HCT116 (cell line): ENCODE measurements at regions not wholly inside any gene's neighbourhood (a gene's known extent, or its start where the extent isn't known, plus 50 kb on each side); places are given as distances from the start of the nearest gene placed in this dataset.

Experiments
- ATAC-seq: fragments of 200-7000 bp; cut with Tn5 transposase; 2 replicates; pipeline ENCODE4 v1.9.1; 2020; ENCODE audit warnings: mild to moderate bottlenecking, moderate library complexity
- BruUV-seq: library from RNA; stranded (reverse); fragments of 400-500 nt; replicated peaks from 2 replicates; lab custom pipeline; 2021; lab: Mats Ljungman, UMichigan
- CTCF ChIA-PET: fragments of 300-600 bp; sonication (Branson Sonifier 250); formaldehyde crosslinking; loops from one replicate; lab custom pipeline; 2021; ENCODE audit warnings: antibody characterized with exemption; lab: Charles Lee
- POLR2A ChIA-PET: fragments of 300-600, 350-600 bp; sonication (Branson Sonifier 250); formaldehyde crosslinking; loops from one replicate; lab custom pipeline; 2021; ENCODE audit warnings: antibody characterized with exemption; lab: Charles Lee
- RAD21 ChIA-PET, 2 experiments: fragments of 300-600 bp; sonication (Branson Sonifier 250); formaldehyde crosslinking; loops; one replicate each; lab custom pipeline; 2023; ENCODE audit warnings: low total read pairs in 2 of 2; ENCODE audit not compliant: uncharacterized antibody in 2 of 2, unreplicated experiment in 2 of 2, low non-redundant PET in 1 of 2; lab: Charles Lee
- DNase-seq: peaks from one replicate; pipeline ENCODE4 v3.0.0-alpha.2; 2010; ENCODE audit warnings: low read depth, low spot score
- H2AFZ ChIP-seq: fragments of 200-600 bp; shearing (Covaris generic), sonication (generic); 2 replicates; pipeline ENCODE4 v1.6.1; 2017; ENCODE audit warnings: low read depth, mixed run types, mixed read lengths, antibody characterized with exemption, low read length; ENCODE audit not compliant: poor library complexity, severe bottlenecking
- H3K27ac ChIP-seq: 2 replicates; pipeline ENCODE4 v1.5.1; 2012; ENCODE audit warnings: low read depth, low read length
- H3K27me3 ChIP-seq: fragments of 200-600 bp; sonication (generic); 2 replicates; pipeline ENCODE4 v1.6.1; 2016; ENCODE audit warnings: mixed run types, low read length, mixed read lengths; ENCODE audit not compliant: insufficient read depth
- H3K36me3 ChIP-seq, 2 experiments: fragments of 200-500 bp in 1 of 2; fragments of 200-600 bp in 1 of 2; sonication (Bioruptor generic) in 1 of 2; sonication (generic) in 1 of 2; 2 replicates each; pipeline versions ENCODE4 v1.5.1 to v1.6.1; 2014 to 2016; ENCODE audit warnings: low read length in 2 of 2, inconsistent platforms in 1 of 2, mixed read lengths in 1 of 2, mixed run types in 1 of 2; ENCODE audit not compliant: insufficient read depth in 2 of 2, control insufficient read depth in 1 of 2
- H3K4me1 ChIP-seq, 2 experiments: fragments of 200-600 bp in 1 of 2; sonication (generic) in 1 of 2; 2 replicates each; pipeline versions ENCODE4 v1.5.1 to v1.6.1; 2012 to 2017; ENCODE audit warnings: low read length in 2 of 2, inconsistent platforms in 1 of 2, mild to moderate bottlenecking in 1 of 2, mixed read lengths in 1 of 2, mixed run types in 1 of 2, moderate library complexity in 1 of 2; ENCODE audit not compliant: insufficient read depth in 2 of 2, control insufficient read depth in 1 of 2
- H3K4me2 ChIP-seq: fragments of 200-600 bp; sonication (generic); 2 replicates; pipeline ENCODE4 v1.6.1; 2017; ENCODE audit warnings: mixed run types, low read length, mixed read lengths
- H3K4me3 ChIP-seq, 2 experiments: fragments of 200-600 bp in 1 of 2; sonication (generic) in 1 of 2; replicated peaks in 1 of 2; 2 replicates each; pipeline ENCODE4 v1.5.1; 2011 to 2016; ENCODE audit warnings: low read length in 2 of 2, control low read depth in 1 of 2, low read depth in 1 of 2, mild to moderate bottlenecking in 1 of 2, mixed read lengths in 1 of 2, mixed run types in 1 of 2
- H3K79me2 ChIP-seq: fragments of 200-600 bp; sonication (generic); 2 replicates; pipeline ENCODE4 v1.6.1; 2017; ENCODE audit warnings: mild to moderate bottlenecking, mixed run types, low read length, moderate library complexity, mixed read lengths; ENCODE audit not compliant: insufficient read depth
- H3K9ac ChIP-seq: fragments of 200-600 bp; sonication (generic); 2 replicates; pipeline ENCODE4 v1.6.1; 2016; ENCODE audit warnings: low read length, mixed read lengths
- H3K9me2 ChIP-seq: fragments of 200-600 bp; sonication (generic), shearing (Covaris generic); 2 replicates; pipeline ENCODE4 v1.6.1; 2017; ENCODE audit warnings: mixed run types, mild to moderate bottlenecking, moderate library complexity; ENCODE audit not compliant: insufficient read depth
- H3K9me3 ChIP-seq, 2 experiments: fragments of 200-500 bp in 1 of 2; fragments of 200-600 bp in 1 of 2; sonication (Bioruptor generic) in 1 of 2; sonication (generic) in 1 of 2; 2 replicates each; pipeline ENCODE4 v1.6.1; 2014 to 2017; ENCODE audit warnings: low read length in 2 of 2, mixed read lengths in 2 of 2, inconsistent platforms in 1 of 2, low read depth in 1 of 2, mild to moderate bottlenecking in 1 of 2, mixed run types in 1 of 2, moderate library complexity in 1 of 2; ENCODE audit not compliant: control insufficient read depth in 1 of 2, insufficient read depth in 1 of 2
- H4K20me1 ChIP-seq: fragments of 200-600 bp; sonication (generic), shearing (Covaris generic); 2 replicates; pipeline ENCODE4 v1.6.1; 2017; ENCODE audit warnings: mixed run types, mild to moderate bottlenecking, moderate library complexity; ENCODE audit not compliant: insufficient read depth
- ATF3 ChIP-seq: IDR thresholded peaks from 2 replicates; pipeline ENCODE4 v1.6.1; 2012
- CBX3 ChIP-seq: IDR thresholded peaks from 2 replicates; pipeline ENCODE4 v1.6.1; 2012; ENCODE audit warnings: low read depth
- EGR1 ChIP-seq: IDR thresholded peaks from 2 replicates; pipeline ENCODE4 v1.6.1; 2012; ENCODE audit warnings: low read depth
- ELF1 ChIP-seq: IDR thresholded peaks from 2 replicates; pipeline ENCODE4 v1.6.1; 2012; ENCODE audit warnings: low read depth, borderline replicate concordance
- POLR2AphosphoS5 ChIP-seq: IDR thresholded peaks from 2 replicates; pipeline ENCODE4 v1.6.1; 2011; ENCODE audit warnings: mild to moderate bottlenecking, low read depth, low read length, moderate library complexity
- SIN3A ChIP-seq: IDR thresholded peaks from 2 replicates; pipeline ENCODE4 v1.6.1; 2012; ENCODE audit warnings: low read depth
- SP1 ChIP-seq: IDR thresholded peaks from 2 replicates; pipeline ENCODE4 v1.6.1; 2012; ENCODE audit warnings: low read depth
- TCF7L2 ChIP-seq: IDR thresholded peaks from 2 replicates; pipeline ENCODE4 v1.7.0; 2011; ENCODE audit warnings: borderline replicate concordance, inconsistent platforms; ENCODE audit not compliant: insufficient read depth, insufficient read length; ENCODE audit errors: extremely low read depth
- intact Hi-C: fragments of 100-400 bp; cut with micrococcal nuclease; formaldehyde crosslinking; loops from 2 replicates; pipeline ENCODE4 v1.10.0; 2022
- TF ChIP-seq, protein P1 (sequence below), 3 experiments: fragments of 200-600 bp in 1 of 3; sonication (generic) in 1 of 3; IDR thresholded peaks in 2 of 3; conservative IDR thresholded peaks in 1 of 3; 2 replicates each; pipeline ENCODE4 v1.5.1; 2012 to 2017; ENCODE audit warnings: low read depth in 2 of 3, low read length in 2 of 3, antibody characterized with exemption in 1 of 3, borderline replicate concordance in 1 of 3, control low read depth in 1 of 3, mild to moderate bottlenecking in 1 of 3, mixed read lengths in 1 of 3, mixed run types in 1 of 3, moderate library complexity in 1 of 3; ENCODE audit not compliant: insufficient read depth in 1 of 3
- TF ChIP-seq, protein P2 (sequence below): IDR thresholded peaks from 2 replicates; pipeline ENCODE4 v1.6.1; 2011; ENCODE audit warnings: mild to moderate bottlenecking, low read length, moderate library complexity; ENCODE audit not compliant: insufficient replicate concordance; ENCODE audit errors: extremely low read depth

GRCh38 chr1:188314557-188315137 lies 1485.9 kb downstream of the PLA2G4A start (continued):
- TF ChIP-seq, protein P1, sequence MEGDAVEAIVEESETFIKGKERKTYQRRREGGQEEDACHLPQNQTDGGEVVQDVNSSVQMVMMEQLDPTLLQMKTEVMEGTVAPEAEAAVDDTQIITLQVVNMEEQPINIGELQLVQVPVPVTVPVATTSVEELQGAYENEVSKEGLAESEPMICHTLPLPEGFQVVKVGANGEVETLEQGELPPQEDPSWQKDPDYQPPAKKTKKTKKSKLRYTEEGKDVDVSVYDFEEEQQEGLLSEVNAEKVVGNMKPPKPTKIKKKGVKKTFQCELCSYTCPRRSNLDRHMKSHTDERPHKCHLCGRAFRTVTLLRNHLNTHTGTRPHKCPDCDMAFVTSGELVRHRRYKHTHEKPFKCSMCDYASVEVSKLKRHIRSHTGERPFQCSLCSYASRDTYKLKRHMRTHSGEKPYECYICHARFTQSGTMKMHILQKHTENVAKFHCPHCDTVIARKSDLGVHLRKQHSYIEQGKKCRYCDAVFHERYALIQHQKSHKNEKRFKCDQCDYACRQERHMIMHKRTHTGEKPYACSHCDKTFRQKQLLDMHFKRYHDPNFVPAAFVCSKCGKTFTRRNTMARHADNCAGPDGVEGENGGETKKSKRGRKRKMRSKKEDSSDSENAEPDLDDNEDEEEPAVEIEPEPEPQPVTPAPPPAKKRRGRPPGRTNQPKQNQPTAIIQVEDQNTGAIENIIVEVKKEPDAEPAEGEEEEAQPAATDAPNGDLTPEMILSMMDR (IDR thresholded peaks at IDR 0.05 in 2 of 3, conservative IDR thresholded peaks at IDR 0.05 in 1 of 3; ENCODE audit: borderline replicate concordance in 1 of 3, insufficient read depth in 1 of 3, low read depth in 2 of 3, low read length in 2 of 3): no peak
- TF ChIP-seq POLR2AphosphoS5: no peak
- TF ChIP-seq, protein P2, sequence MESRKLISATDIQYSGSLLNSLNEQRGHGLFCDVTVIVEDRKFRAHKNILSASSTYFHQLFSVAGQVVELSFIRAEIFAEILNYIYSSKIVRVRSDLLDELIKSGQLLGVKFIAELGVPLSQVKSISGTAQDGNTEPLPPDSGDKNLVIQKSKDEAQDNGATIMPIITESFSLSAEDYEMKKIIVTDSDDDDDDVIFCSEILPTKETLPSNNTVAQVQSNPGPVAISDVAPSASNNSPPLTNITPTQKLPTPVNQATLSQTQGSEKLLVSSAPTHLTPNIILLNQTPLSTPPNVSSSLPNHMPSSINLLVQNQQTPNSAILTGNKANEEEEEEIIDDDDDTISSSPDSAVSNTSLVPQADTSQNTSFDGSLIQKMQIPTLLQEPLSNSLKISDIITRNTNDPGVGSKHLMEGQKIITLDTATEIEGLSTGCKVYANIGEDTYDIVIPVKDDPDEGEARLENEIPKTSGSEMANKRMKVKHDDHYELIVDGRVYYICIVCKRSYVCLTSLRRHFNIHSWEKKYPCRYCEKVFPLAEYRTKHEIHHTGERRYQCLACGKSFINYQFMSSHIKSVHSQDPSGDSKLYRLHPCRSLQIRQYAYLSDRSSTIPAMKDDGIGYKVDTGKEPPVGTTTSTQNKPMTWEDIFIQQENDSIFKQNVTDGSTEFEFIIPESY: no peak
- TF ChIP-seq EGR1: no peak
- TF ChIP-seq CBX3: no peak
- TF ChIP-seq ATF3: no peak
- TF ChIP-seq SIN3A: no peak
- TF ChIP-seq SP1: no peak
- no peak for TF ChIP-seq TCF7L2

- H3K9ac ChIP-seq: no peak overlapping the region
- ChIA-PET CTCF (no interaction called here), RAD21 (no interaction called here), POLR2A (no interaction called here)
- H3K36me3 ChIP-seq: no peaks in the 10 kb centered on the region
- H3K4me2 ChIP-seq: no peak overlapping the region
- no peaks in the 10 kb centered on the region for H3K79me2 ChIP-seq
- no peaks in the 10 kb centered on the region; the same call in 1 of the 2 replicates for H3K9me2 ChIP-seq
- intact Hi-C loops: no loop called here
- TF ChIP-seq CBX3: no peak
- TF ChIP-seq, protein P2: no peak
- TF ChIP-seq ELF1: no peak
- no peak overlapping the region for H3K4me3 ChIP-seq
- ATAC-seq (no peak), DNase-seq (no peak)
- H3K27me3 ChIP-seq: no peaks in the 10 kb centered on the region
- BruUV-seq: no TSS peak
- no peaks in the 10 kb centered on the region for H3K4me1 ChIP-seq
- no peaks in the 10 kb centered on the region for H3K9me3 ChIP-seq
- no peaks in the 10 kb centered on the region for H4K20me1 ChIP-seq
- no peak overlapping the region for H3K27ac ChIP-seq
- peak overlapping the region; percentile 65 for H2AFZ ChIP-seq
Observed at GRCh38 chr1:188317894-188318293, 1489.1 kb downstream of the PLA2G4A start.
